Fibroblast of skin of scalp (primary cell): ENCODE measurements at regions not wholly inside any gene's neighbourhood (a gene's known extent, or its start where the extent isn't known, plus 50 kb on each side); places are given as distances from the start of the nearest gene placed in this dataset.
A peak's percentile ranks its signal among the peaks of the same experiment; 100 is the strongest.
"Not testable (repeated sequence)": the region's sequence is repeated elsewhere in the genome, so short reads cannot be mapped to it uniquely, and the experiment has no call there.

Experiments
- DNase-seq: peaks from one replicate; pipeline ENCODE4 v3.0.0-alpha.2; 2013

GRCh38 chr4:32645653-32646052 lies 1925.5 kb downstream of the PCDH7 start:
- no peak for DNase-seq

GRCh38 chr4:32658019-32658418 lies 1937.8 kb downstream of the PCDH7 start:
- no peak for DNase-seq

GRCh38 chr4:32661229-32661628 lies 1941.1 kb downstream of the PCDH7 start:
- DNase-seq, result no peak

- DNase-seq, result no peak
Measured at GRCh38 chr4:32662803-32663202, 1942.6 kb downstream of the PCDH7 start.

GRCh38 chr4:32672359-32672758 lies 1952.2 kb downstream of the PCDH7 start:
- DNase-seq, result no peak

GRCh38 chr4:32680946-32681345 lies 1960.8 kb downstream of the PCDH7 start:
- DNase-seq, result no peak

GRCh38 chr4:32684160-32684559 lies 1964.0 kb downstream of the PCDH7 start:
- no peak for DNase-seq

GRCh38 chr4:32686123-32686522 lies 1966.0 kb downstream of the PCDH7 start:
- DNase-seq, result no peak

- no peak for DNase-seq
Measured at GRCh38 chr4:32689518-32689917, 1969.3 kb downstream of the PCDH7 start.

- no peak for DNase-seq
Measured at GRCh38 chr4:32697281-32697814, 1977.2 kb downstream of the PCDH7 start.

- no peak for DNase-seq
Measured at GRCh38 chr4:32700838-32701237, 1980.7 kb downstream of the PCDH7 start.

- DNase-seq, result no peak
Measured at GRCh38 chr4:32706893-32707292, 1986.7 kb downstream of the PCDH7 start.

GRCh38 chr4:32716090-32716620 lies 1996.0 kb downstream of the PCDH7 start:
- not testable (repeated sequence) for DNase-seq

GRCh38 chr4:32735856-32736590 lies 2015.9 kb downstream of the PCDH7 start:
- DNase-seq, result no peak

- DNase-seq, result no peak
Measured at GRCh38 chr4:32744211-32744610, 2024.0 kb downstream of the PCDH7 start.

- DNase-seq, result no peak
Measured at GRCh38 chr4:32745351-32745750, 2025.2 kb downstream of the PCDH7 start.

- no peak for DNase-seq
Measured at GRCh38 chr4:32748061-32748460, 2027.9 kb downstream of the PCDH7 start.

GRCh38 chr4:32748498-32748897 lies 2028.3 kb downstream of the PCDH7 start:
- no peak for DNase-seq

GRCh38 chr4:32752962-32753361 lies 2032.8 kb downstream of the PCDH7 start:
- no peak for DNase-seq

- DNase-seq, result no peak
Measured at GRCh38 chr4:32768664-32769389, 2048.7 kb downstream of the PCDH7 start.

- no peak for DNase-seq
Measured at GRCh38 chr4:32771491-32771890, 2051.3 kb downstream of the PCDH7 start.

- DNase-seq, result peak; percentile 2
Measured at GRCh38 chr4:32775049-32775448, 2054.9 kb downstream of the PCDH7 start.

- DNase-seq, result no peak
Measured at GRCh38 chr4:32776435-32777203, 2056.4 kb downstream of the PCDH7 start.
